Epithelial cell of proximal tubule (primary cell): ENCODE measurements at regions not wholly inside any gene's neighbourhood (a gene's known extent, or its start where the extent isn't known, plus 50 kb on each side); places are given as distances from the start of the nearest gene placed in this dataset.

ENCODE experiments used
- DNase-seq: peaks from one replicate; pipeline ENCODE4 v3.0.0-alpha.2; 2011; ENCODE audit warnings: low read depth
- H3K4me3 ChIP-seq: 2 replicates; pipeline ENCODE4 v1.5.1; 2011; ENCODE audit warnings: low read depth, mild to moderate bottlenecking, low read length
- CTCF ChIP-seq: conservative IDR thresholded peaks from 2 replicates; pipeline ENCODE4 v1.5.1; 2012; ENCODE audit warnings: low read depth, mild to moderate bottlenecking, low read length

GRCh38 chr10:42995537-42995936 is 81.3 kb upstream of the RET start:
- no peak for DNase-seq
- no peak overlapping the region for H3K4me3 ChIP-seq
- TF ChIP-seq CTCF, result no peak

- H3K4me3 ChIP-seq, result no peak overlapping the region
- no peak for TF ChIP-seq CTCF
- no peak for DNase-seq
Measured at GRCh38 chr10:42996588-42996987, 80.3 kb upstream of the RET start.

DNA sequence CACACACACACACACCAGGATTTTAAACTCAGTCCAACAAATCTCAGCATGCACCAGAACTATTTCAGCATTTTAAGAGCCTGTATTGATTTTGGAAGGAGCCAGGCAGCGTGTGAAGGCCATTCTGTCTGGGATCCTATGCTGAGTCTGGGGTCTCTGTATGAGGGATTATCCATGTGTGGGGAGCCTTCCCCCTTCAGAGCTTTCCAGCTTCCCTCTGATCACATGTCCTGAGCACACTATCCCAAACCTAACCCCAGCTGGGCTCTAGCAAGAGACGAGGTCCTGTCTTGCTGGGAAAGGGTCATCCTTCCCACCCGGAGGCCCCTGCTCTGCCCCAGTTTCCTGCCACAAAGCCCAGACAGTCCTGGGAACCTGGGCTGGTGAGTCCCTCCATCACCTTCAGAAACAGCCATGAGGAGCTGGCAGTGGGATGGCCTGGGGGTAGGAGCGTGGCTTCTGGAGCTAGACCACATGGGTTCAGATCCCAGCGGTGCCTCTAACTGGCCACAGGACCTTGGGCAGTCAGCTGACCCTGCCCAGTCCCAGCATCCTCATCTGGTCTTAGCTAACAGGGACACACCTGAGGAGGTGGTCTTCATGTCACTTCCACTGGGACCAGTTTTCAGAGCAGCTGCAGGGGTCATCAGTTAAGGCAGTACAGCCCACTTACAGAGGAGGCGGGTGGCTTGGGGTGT is 79.6 kb upstream of the RET start:
- H3K4me3 ChIP-seq, result no peak overlapping the region
- DNase-seq, result no peak
- no peak for TF ChIP-seq CTCF

GRCh38 chr10:42997849-42998165 is 79.1 kb upstream of the RET start:
- TF ChIP-seq CTCF, result no peak
- H3K4me3 ChIP-seq, result no peak overlapping the region
- DNase-seq, result no peak

DNA sequence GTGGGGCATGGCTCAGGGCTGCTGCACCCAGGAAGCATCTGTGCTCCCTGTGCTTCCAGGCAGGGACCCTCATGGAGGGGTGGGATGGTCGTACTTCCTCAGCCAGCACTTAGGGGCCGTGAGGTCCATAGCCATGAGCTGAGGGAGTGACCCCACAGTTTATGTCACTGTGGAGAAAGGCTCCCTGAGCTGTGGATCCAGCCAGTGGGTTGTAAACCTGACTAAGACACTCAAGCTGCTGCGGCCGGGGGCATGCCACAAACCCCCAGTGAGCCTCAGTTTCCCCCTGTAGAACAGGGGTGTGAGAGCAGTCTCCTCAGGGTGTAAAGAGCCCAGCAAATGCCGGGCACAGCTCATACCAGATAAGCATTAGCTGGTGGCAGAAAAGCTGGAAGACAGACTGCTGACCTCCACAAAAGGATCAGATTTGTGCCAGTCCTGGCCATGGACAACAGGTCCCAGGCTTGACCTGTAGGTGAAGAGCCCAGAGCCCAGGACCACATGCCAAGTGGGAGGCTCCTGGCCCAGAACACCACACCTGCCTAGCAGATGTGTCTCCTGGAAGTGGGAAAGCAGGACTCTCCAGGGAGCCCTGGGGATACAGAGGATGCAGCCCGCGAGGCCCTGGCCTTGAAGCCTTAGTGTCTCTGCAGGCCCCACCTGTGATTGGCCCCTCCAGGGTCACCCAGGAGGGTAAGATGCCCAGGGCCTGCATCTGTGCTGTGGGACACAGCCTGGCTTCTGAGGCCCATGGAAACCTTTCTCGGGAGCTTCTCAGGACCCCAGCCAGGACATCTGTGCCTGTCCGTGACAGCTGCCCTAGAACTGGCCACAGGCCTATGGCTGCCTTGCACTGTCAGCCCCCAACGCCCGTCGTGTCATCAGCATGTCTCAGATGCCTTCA is 78.1 kb upstream of the RET start:
- no peak for DNase-seq
- no peak overlapping the region for H3K4me3 ChIP-seq
- TF ChIP-seq CTCF, result no peak

DNA sequence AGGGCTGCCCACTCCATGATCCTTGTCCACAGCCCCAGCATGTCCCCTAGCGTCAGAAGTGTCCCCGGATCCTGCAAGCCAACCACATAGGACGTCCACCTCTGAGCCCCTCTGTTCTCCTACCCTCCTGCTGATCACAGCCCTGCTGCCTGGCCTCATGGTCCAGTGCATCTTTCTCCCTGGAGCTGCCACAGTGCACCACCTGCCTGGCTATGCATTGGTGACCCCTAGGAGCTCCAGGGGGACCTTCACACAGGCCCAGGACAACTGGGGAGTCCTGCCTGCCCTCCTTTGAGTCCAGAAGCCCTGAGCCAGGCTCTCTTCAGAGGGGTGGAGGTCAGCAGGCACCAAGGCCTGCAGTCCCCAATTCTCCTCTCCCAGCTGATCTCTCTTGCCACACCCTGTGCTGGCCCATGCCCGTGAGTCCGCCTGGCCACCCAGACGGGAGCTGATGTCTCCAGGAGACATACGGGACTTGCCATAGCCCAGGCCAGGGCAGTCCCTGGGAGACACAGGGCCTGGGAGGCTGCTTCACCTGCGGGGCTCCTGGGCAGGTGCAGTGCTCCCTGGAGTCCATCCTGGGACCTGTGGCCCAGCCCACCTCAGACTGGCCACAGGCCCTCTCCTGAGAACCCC is 77.4 kb upstream of the RET start:
- TF ChIP-seq CTCF, result no peak
- no peak overlapping the region for H3K4me3 ChIP-seq
- no peak for DNase-seq
